ENCODE measurements at regions not wholly inside any gene's neighbourhood (a gene's known extent, or its start where the extent isn't known, plus 50 kb on each side); places are given as distances from the start of the nearest gene placed in this dataset.
"Not testable (repeated sequence)": the region's sequence is repeated elsewhere in the genome, so short reads cannot be mapped to it uniquely, and the experiment has no call there.

- TF ChIP-seq CTCF (conservative IDR thresholded peaks at IDR 0.05): no peak
- H3K4me1 Mint-ChIP-seq: peaks cover 17% of the 10 kb centered on the region
- no peak overlapping the region for H3K27ac Mint-ChIP-seq (ENCODE audit: unreplicated experiment)
- no peak for DNase-seq (ENCODE audit: low read depth, low spot score)
- H3K27me3 Mint-ChIP-seq (ENCODE audit: low read depth): no peaks in the 10 kb centered on the region
- no peaks in the 10 kb centered on the region for H3K9me3 Mint-ChIP-seq
- no peaks in the 10 kb centered on the region for H3K36me3 Mint-ChIP-seq (ENCODE audit: low read depth)
- no peak overlapping the region for H3K4me3 Mint-ChIP-seq
These were observed 598.0 kb downstream of the NXPH1 start for GRCh38 chr7:9031386-9031785.

- Mint-ChIP-seq H3K27me3 (ENCODE audit: low read depth) (no peaks in the 10 kb centered on the region), H3K4me1 (peaks cover 5% of the 10 kb centered on the region), H3K36me3 (ENCODE audit: low read depth) (no peaks in the 10 kb centered on the region), H3K9me3 (no peaks in the 10 kb centered on the region), H3K4me3 (no peak overlapping the region), H3K27ac (ENCODE audit: unreplicated experiment) (no peak overlapping the region)
- no peak for DNase-seq (ENCODE audit: low read depth, low spot score)
- no peak for TF ChIP-seq CTCF (conservative IDR thresholded peaks at IDR 0.05)
These were observed 602.7 kb downstream of the NXPH1 start for GRCh38 chr7:9036080-9036479.

- Mint-ChIP-seq H3K27me3 (ENCODE audit: low read depth) (no peaks in the 10 kb centered on the region), H3K36me3 (ENCODE audit: low read depth) (no peaks in the 10 kb centered on the region), H3K27ac (ENCODE audit: unreplicated experiment) (no peak overlapping the region), H3K4me1 (no peaks in the 10 kb centered on the region), H3K9me3 (peaks cover 4% of the 10 kb centered on the region), H3K4me3 (no peak overlapping the region)
- no peak for DNase-seq (ENCODE audit: low read depth, low spot score)
- no peak for TF ChIP-seq CTCF (conservative IDR thresholded peaks at IDR 0.05)
These were observed 637.9 kb downstream of the NXPH1 start for GRCh38 chr7:9071160-9071762.

GRCh38 chr7:9075774-9076173 is 642.4 kb downstream of the NXPH1 start:
- not testable (repeated sequence) for H3K27ac Mint-ChIP-seq (ENCODE audit: unreplicated experiment); H3K36me3 Mint-ChIP-seq (ENCODE audit: low read depth); DNase-seq (ENCODE audit: low read depth, low spot score); H3K4me1 Mint-ChIP-seq; H3K9me3 Mint-ChIP-seq; H3K27me3 Mint-ChIP-seq (ENCODE audit: low read depth); H3K4me3 Mint-ChIP-seq

- no peak overlapping the region for H3K4me3 Mint-ChIP-seq
- no peaks in the 10 kb centered on the region for H3K27me3 Mint-ChIP-seq (ENCODE audit: low read depth)
- no peak overlapping the region for H3K27ac Mint-ChIP-seq (ENCODE audit: unreplicated experiment)
- H3K36me3 Mint-ChIP-seq (ENCODE audit: low read depth): no peaks in the 10 kb centered on the region
- no peak for TF ChIP-seq CTCF (conservative IDR thresholded peaks at IDR 0.05)
- no peak for DNase-seq (ENCODE audit: low read depth, low spot score)
- no peaks in the 10 kb centered on the region for H3K4me1 Mint-ChIP-seq
- peaks cover 10% of the 10 kb centered on the region for H3K9me3 Mint-ChIP-seq
These were observed 648.8 kb downstream of the NXPH1 start for GRCh38 chr7:9082203-9082602.

- Mint-ChIP-seq H3K27me3 (ENCODE audit: low read depth) (no peaks in the 10 kb centered on the region), H3K9me3 (peaks cover 10% of the 10 kb centered on the region), H3K4me3 (no peak overlapping the region), H3K27ac (ENCODE audit: unreplicated experiment) (no peak overlapping the region), H3K4me1 (no peaks in the 10 kb centered on the region), H3K36me3 (ENCODE audit: low read depth) (no peaks in the 10 kb centered on the region)
- DNase-seq (ENCODE audit: low read depth, low spot score): no peak
- no peak for TF ChIP-seq CTCF (conservative IDR thresholded peaks at IDR 0.05)
These were observed 650.4 kb downstream of the NXPH1 start for GRCh38 chr7:9083837-9084236.

All from neural crest cell (in vitro differentiated cells).